ENCODE measurements at regions not wholly inside any gene's neighbourhood (a gene's known extent, or its start where the extent isn't known, plus 50 kb on each side); places are given as distances from the start of the nearest gene placed in this dataset.

DNA sequence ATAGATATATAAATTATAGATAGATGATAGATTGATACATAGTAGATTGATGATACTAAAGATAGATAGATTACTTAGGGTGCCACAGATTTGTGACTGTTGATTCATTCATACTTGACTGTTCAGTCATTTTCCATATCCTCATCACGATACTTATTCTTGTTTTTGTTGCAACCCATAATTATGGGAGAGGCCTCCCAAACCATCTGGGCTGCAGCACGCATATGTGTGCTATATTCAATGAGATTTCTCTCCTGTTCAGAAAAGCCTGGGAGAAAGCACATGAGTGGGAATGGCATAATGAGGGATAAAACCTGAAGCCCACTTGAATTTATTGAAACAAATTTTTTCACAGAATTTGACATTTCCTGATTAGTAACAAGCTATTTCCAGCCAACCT lies 346.4 kb upstream of the PRKX start:
- 81% methylated on average over 2 of the region's 2 CpGs for WGBS

DNA sequence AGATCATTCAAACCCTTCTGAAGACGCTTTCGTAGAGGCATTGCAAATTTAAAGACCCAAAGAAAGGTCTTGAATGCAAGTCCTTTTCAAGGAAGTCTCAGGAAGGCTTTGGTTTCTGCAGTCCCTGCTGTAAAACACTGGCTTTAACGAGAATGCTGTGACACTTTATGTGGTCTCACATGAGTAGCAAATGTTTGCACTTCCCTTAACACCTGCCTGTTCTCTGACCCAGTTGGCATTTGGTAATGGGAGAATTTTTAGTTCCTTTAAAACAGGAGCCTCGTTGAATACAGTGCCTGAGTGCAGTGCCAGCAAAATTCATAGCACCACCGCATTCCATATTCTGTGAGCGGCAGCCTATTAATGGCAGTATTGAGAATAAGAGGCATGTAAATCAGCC lies 330.5 kb upstream of the PRKX start:
- Histone ChIP-seq H3K27ac (replicated peaks in 1 of 4) (no peak overlapping the region), H3K27me3 (no peaks in the 10 kb centered on the region), H3K36me3 (no peaks in the 10 kb centered on the region), H3K4me3 (no peak overlapping the region), H3K9me3 (no peaks in the 10 kb centered on the region), H3K4me1 (no peaks in the 10 kb centered on the region)
- intact Hi-C loops (cut with DNase I): no loop called here
- TF ChIP-seq POLR2A (IDR thresholded peaks at IDR 0.05; ENCODE audit: low read depth) (no peak), POLR2AphosphoS5 (IDR thresholded peaks at IDR 0.05) (no peak), EP300 (IDR thresholded peaks at IDR 0.05) (no peak)
- TF ChIP-seq, protein P1, sequence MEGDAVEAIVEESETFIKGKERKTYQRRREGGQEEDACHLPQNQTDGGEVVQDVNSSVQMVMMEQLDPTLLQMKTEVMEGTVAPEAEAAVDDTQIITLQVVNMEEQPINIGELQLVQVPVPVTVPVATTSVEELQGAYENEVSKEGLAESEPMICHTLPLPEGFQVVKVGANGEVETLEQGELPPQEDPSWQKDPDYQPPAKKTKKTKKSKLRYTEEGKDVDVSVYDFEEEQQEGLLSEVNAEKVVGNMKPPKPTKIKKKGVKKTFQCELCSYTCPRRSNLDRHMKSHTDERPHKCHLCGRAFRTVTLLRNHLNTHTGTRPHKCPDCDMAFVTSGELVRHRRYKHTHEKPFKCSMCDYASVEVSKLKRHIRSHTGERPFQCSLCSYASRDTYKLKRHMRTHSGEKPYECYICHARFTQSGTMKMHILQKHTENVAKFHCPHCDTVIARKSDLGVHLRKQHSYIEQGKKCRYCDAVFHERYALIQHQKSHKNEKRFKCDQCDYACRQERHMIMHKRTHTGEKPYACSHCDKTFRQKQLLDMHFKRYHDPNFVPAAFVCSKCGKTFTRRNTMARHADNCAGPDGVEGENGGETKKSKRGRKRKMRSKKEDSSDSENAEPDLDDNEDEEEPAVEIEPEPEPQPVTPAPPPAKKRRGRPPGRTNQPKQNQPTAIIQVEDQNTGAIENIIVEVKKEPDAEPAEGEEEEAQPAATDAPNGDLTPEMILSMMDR (IDR thresholded peaks at IDR 0.05): no peak
- no peak for DNase-seq (ENCODE audit: extremely low spot score)
- whole genome bisulfite sequencing: 72% methylated on average over 6 of the region's 6 CpGs

More for the DNA sequence above, 346.4 kb upstream of the PRKX start:
- H3K4me3 ChIP-seq: no peak overlapping the region
- no peaks in the 10 kb centered on the region for H3K36me3 ChIP-seq
- no peaks in the 10 kb centered on the region for H3K4me1 ChIP-seq
- no peaks in the 10 kb centered on the region for H3K9me3 ChIP-seq
- H3K27ac ChIP-seq (replicated peaks in 1 of 4): no peak overlapping the region
- TF ChIP-seq EP300 (IDR thresholded peaks at IDR 0.05) (no peak), POLR2A (IDR thresholded peaks at IDR 0.05; ENCODE audit: low read depth) (no peak), POLR2AphosphoS5 (IDR thresholded peaks at IDR 0.05) (no peak)
- TF ChIP-seq, protein P1 (IDR thresholded peaks at IDR 0.05): no peak
- no peak for DNase-seq (ENCODE audit: extremely low spot score)
- H3K27me3 ChIP-seq: no peaks in the 10 kb centered on the region
- intact Hi-C loops (cut with DNase I): no loop called here

DNA sequence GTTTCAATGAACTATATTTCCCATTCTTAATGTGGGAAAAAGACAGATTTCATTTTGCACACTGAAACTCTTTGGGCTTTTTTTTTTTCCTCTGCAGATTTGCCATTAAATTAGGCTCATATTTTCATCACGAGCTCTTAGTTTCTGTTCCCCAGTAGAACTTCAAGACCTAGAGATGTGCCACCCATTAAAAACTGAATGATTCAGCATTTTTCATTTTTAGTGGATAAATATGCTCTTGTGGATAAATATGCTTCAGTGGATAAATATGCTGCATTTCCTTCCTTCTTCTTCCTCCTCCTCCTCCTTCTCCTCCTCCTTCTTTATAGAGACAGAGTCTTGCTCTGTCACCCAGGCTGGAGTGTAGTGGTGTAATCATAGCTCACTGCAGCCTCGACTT lies 322.4 kb upstream of the PRKX start:
- DNase-seq (ENCODE audit: extremely low spot score): no peak
- WGBS: 66% methylated on average over 2 of the region's 2 CpGs
- Histone ChIP-seq H3K4me3 (no peak overlapping the region), H3K4me1 (no peaks in the 10 kb centered on the region), H3K9me3 (peaks cover 0 to 6% (median 0%) of the 10 kb centered on the region in 4 donors), H3K27ac (replicated peaks in 1 of 4) (no peak overlapping the region), H3K27me3 (no peaks in the 10 kb centered on the region), H3K36me3 (no peaks in the 10 kb centered on the region)
- no peak for TF ChIP-seq POLR2AphosphoS5 (IDR thresholded peaks at IDR 0.05)
- no peak for TF ChIP-seq EP300 (IDR thresholded peaks at IDR 0.05)
- TF ChIP-seq, protein P1 (IDR thresholded peaks at IDR 0.05): no peak
- no peak for TF ChIP-seq POLR2A (IDR thresholded peaks at IDR 0.05; ENCODE audit: low read depth)
- intact Hi-C loops (cut with DNase I): no loop called here

DNA sequence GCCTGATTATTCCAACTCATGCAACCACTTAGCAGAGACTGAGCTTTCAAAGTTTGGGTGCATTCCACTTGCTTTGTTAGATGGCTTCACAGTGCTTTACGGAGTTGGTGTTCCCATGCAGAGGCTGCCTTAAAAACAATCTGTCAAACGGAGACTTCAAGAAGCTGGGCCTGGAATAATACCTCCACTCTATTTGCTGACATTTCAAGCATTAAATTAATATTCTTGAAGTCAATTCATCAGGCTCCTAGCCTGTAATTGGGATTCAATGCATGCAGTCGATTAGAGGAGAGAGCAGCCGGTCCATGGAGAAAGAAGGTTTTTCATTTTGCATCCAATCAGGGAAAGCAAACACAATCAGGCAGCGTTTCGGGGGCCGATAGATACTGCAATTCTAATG lies 314.7 kb upstream of the PRKX start:
- no peaks in the 10 kb centered on the region for H3K4me1 ChIP-seq
- intact Hi-C loops (cut with DNase I): no loop called here
- no peaks in the 10 kb centered on the region for H3K9me3 ChIP-seq
- H3K27me3 ChIP-seq: no peaks in the 10 kb centered on the region
- 88% methylated on average over 7 of the region's 7 CpGs for whole genome bisulfite sequencing
- no peak for DNase-seq (ENCODE audit: extremely low spot score)
- no peaks in the 10 kb centered on the region for H3K36me3 ChIP-seq
- H3K27ac ChIP-seq (replicated peaks in 1 of 4): no peak overlapping the region
- no peak overlapping the region for H3K4me3 ChIP-seq
- TF ChIP-seq POLR2A (IDR thresholded peaks at IDR 0.05; ENCODE audit: low read depth): no peak
- TF ChIP-seq POLR2AphosphoS5 (IDR thresholded peaks at IDR 0.05): no peak
- TF ChIP-seq, protein P1 (IDR thresholded peaks at IDR 0.05): no peak
- TF ChIP-seq EP300 (IDR thresholded peaks at IDR 0.05): no peak

DNA sequence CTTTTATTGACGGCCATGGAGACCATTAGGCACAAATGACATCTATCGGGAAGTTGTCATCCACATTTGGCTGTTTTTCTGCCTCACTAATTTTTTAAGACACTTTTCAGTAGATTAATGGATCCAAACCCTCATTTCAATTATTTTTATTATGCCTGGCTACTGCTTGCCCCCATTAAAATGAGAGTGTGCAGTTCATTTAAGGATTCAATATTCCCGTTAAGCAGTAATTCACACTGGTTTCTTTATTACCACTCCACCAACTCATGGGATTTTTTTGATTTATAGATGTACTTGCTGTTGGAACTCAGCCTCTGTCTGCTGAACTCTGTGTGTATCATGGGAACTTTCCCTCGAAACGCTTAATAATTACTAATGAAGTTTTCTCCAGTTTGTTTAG lies 291.8 kb upstream of the PRKX start:
- Histone ChIP-seq H3K27ac (replicated peaks in 1 of 4) (no peak overlapping the region), H3K9me3 (no peaks in the 10 kb centered on the region), H3K36me3 (no peaks in the 10 kb centered on the region), H3K27me3 (no peaks in the 10 kb centered on the region), H3K4me1 (no peaks in the 10 kb centered on the region), H3K4me3 (no peak overlapping the region)
- WGBS: 74% methylated on average over 5 of the region's 5 CpGs
- TF ChIP-seq, protein P1 (IDR thresholded peaks at IDR 0.05): no peak
- TF ChIP-seq EP300 (IDR thresholded peaks at IDR 0.05) (no peak), POLR2A (IDR thresholded peaks at IDR 0.05; ENCODE audit: low read depth) (no peak), POLR2AphosphoS5 (IDR thresholded peaks at IDR 0.05) (no peak)
- DNase-seq (ENCODE audit: extremely low spot score): no peak
- intact Hi-C loops (cut with DNase I): no loop called here
